ENCODE measurements at regions not wholly inside any gene's neighbourhood (a gene's known extent, or its start where the extent isn't known, plus 50 kb on each side); places are given as distances from the start of the nearest gene placed in this dataset.

DNA sequence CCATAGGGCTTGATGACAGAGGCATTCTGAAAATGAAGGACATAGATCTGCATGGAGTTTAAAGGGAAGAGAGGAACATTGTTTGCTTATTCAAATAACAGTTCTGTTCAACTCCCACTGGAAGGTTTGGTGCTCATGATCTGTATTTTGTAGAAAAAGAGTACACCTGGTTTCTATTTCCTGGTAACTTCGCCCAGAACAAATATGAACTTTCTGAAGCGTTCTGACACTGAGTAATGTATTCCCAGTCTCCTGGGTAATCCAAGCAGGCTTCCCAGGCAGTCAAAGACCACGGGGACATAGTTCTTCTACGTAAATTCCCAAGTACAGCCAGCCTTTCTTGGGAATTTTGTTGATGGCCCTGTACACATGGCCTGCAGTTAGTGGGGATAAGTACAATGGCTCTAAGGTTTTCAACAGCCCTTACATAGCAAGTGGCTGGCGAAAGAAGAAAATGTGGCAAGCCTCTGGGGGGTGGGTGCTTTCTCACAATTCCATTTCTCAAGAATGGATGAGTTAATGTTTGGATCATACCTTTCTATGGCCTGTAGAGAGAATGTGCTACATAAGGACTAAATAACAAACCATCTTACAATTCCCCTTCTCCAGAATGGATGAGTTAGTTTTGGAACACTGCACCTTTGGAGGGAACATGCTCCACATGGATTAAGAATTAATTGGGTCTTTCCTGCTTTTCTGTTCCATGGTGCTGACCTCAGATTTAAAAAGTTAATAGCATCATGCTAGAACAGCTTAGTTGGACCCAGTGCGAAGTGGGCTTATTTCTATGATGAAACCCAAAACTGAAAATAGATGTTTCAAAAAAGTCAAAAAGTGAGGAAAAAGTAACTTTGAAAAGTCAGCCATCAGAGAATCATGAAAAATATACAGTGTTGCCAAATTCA is 52.7 kb downstream of the COL6A6 start:
- Histone ChIP-seq H3K27ac (ENCODE audit: insufficient read depth, low read depth, low read length) (no peak overlapping the region), H3K79me2 (ENCODE audit: control insufficient read depth, insufficient read depth, low read length) (no peaks in the 10 kb centered on the region), H3K27me3 (ENCODE audit: control insufficient read depth in 2 of 2, insufficient read depth in 2 of 2, low read length in 2 of 2) (no peaks in the 10 kb centered on the region), H3K36me3 (ENCODE audit: control insufficient read depth in 2 of 2, extremely low read depth in 1 of 2, insufficient read depth in 2 of 2, low read length in 2 of 2) (no peaks in the 10 kb centered on the region), H3K4me3 (replicated peaks in 1 of 3; ENCODE audit: insufficient read depth in 1 of 3, low read depth in 1 of 3, low read length in 3 of 3) (no peak overlapping the region), H4K20me1 (replicated peaks; ENCODE audit: control insufficient read depth, extremely low read depth, insufficient read depth, low read length) (no peaks in the 10 kb centered on the region), H3K9me1 (replicated peaks; ENCODE audit: control insufficient read depth, extremely low read depth, insufficient read depth, low read length) (no peaks in the 10 kb centered on the region), H3K4me1 (ENCODE audit: control insufficient read depth, extremely low read depth, insufficient read depth, low read length) (no peaks in the 10 kb centered on the region), H3K9me3 (replicated peaks; ENCODE audit: control insufficient read depth, insufficient read depth, low read length) (no peaks in the 10 kb centered on the region), H3K9ac (replicated peaks; ENCODE audit: extremely low read depth, insufficient read depth, low read length) (no peak overlapping the region), H3K4me2 (ENCODE audit: insufficient read depth, low read length) (no peak overlapping the region), H2AFZ (ENCODE audit: low read depth, low read length) (no peak overlapping the region)
- DNase-seq (ENCODE audit: low read depth, low spot score): no peak
- intact Hi-C loops (cut with micrococcal nuclease) (no loop called here), dilution Hi-C loops (cut with MboI; ENCODE audit: extremely low pct_ligation_motif_present, low sequenced_read_pairs) (no loop called here)
- ChIA-PET CTCF (no interaction called here), POLR2A (no interaction called here)
- FAIRE-seq: no peak
- no TSS peak for BruUV-seq (replicated peaks)
- no peak for TF ChIP-seq MAX (IDR thresholded peaks at IDR 0.05; ENCODE audit: insufficient read depth, insufficient read length)

DNA sequence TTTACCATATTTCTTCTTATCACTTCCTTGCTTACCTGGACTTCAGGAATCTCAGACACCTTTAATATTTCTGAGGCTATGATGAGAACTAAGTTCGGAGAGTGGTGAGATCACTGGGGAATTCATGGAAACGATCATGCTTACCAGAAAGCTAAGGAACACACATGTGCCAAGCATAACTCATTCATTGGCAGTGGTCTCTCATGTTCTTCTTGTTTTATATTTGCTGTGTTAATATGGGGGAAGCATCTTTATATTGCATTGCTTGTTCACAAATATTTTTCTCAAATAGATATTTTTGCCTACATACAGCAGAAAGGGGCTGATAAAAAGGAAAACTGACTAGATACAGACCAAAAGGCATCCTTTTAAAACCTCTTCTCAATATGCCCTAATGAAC is 55.8 kb downstream of the COL6A6 start:
- intact Hi-C loops (cut with micrococcal nuclease): no loop called here
- ChIA-PET POLR2A (no interaction called here), CTCF (interaction anchor here (0.6 to 0.8 kb wide), 2 partner anchors 26 to 34 kb away, joined by 3 read pairs; no protein-coding TSS in a partner anchor)
- H3K9me3 ChIP-seq (replicated peaks; ENCODE audit: control insufficient read depth, insufficient read depth, low read length): no peaks in the 10 kb centered on the region
- H3K79me2 ChIP-seq (ENCODE audit: control insufficient read depth, insufficient read depth, low read length): no peaks in the 10 kb centered on the region
- TF ChIP-seq, protein P1, sequence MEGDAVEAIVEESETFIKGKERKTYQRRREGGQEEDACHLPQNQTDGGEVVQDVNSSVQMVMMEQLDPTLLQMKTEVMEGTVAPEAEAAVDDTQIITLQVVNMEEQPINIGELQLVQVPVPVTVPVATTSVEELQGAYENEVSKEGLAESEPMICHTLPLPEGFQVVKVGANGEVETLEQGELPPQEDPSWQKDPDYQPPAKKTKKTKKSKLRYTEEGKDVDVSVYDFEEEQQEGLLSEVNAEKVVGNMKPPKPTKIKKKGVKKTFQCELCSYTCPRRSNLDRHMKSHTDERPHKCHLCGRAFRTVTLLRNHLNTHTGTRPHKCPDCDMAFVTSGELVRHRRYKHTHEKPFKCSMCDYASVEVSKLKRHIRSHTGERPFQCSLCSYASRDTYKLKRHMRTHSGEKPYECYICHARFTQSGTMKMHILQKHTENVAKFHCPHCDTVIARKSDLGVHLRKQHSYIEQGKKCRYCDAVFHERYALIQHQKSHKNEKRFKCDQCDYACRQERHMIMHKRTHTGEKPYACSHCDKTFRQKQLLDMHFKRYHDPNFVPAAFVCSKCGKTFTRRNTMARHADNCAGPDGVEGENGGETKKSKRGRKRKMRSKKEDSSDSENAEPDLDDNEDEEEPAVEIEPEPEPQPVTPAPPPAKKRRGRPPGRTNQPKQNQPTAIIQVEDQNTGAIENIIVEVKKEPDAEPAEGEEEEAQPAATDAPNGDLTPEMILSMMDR (IDR thresholded peaks at IDR 0.05; ENCODE audit: extremely low read depth in 1 of 2, insufficient read depth in 1 of 2, low read depth in 1 of 2, low read length in 2 of 2): no peak
- no peak for TF ChIP-seq POLR2AphosphoS5 (IDR thresholded peaks at IDR 0.05; ENCODE audit: insufficient read depth, low read depth, low read length)
- TF ChIP-seq MYC (IDR thresholded peaks at IDR 0.05; ENCODE audit: low read depth, low read length): no peak
- no peak for TF ChIP-seq FOS (IDR thresholded peaks at IDR 0.05; ENCODE audit: borderline replicate concordance, insufficient read depth, low read length)
- TF ChIP-seq POLR2A (IDR thresholded peaks at IDR 0.05; ENCODE audit: low read depth, low read length): no peak
- TF ChIP-seq EZH2 (IDR thresholded peaks at IDR 0.05; ENCODE audit: borderline replicate concordance, low read depth, low read length, severe bottlenecking): no peak
- TF ChIP-seq MAX (IDR thresholded peaks at IDR 0.05; ENCODE audit: insufficient read depth, insufficient read length): no peak
- no peak for TF ChIP-seq GATA2 (IDR thresholded peaks at IDR 0.05; ENCODE audit: insufficient read depth, insufficient read length, low read depth, low read length)
- TF ChIP-seq JUN (IDR thresholded peaks at IDR 0.05; ENCODE audit: borderline replicate concordance, insufficient read depth, insufficient read length, low read depth): no peak
- H3K9me1 ChIP-seq (replicated peaks; ENCODE audit: control insufficient read depth, extremely low read depth, insufficient read depth, low read length): no peaks in the 10 kb centered on the region
- no peaks in the 10 kb centered on the region for H3K36me3 ChIP-seq (ENCODE audit: control insufficient read depth in 2 of 2, extremely low read depth in 1 of 2, insufficient read depth in 2 of 2, low read length in 2 of 2)
- H3K27ac ChIP-seq (ENCODE audit: insufficient read depth, low read depth, low read length): no peak overlapping the region
- H4K20me1 ChIP-seq (replicated peaks; ENCODE audit: control insufficient read depth, extremely low read depth, insufficient read depth, low read length): no peaks in the 10 kb centered on the region
- H3K27me3 ChIP-seq (ENCODE audit: control insufficient read depth in 2 of 2, insufficient read depth in 2 of 2, low read length in 2 of 2): no peaks in the 10 kb centered on the region
- no TSS peak for BruUV-seq (replicated peaks)
- H3K4me1 ChIP-seq (ENCODE audit: control insufficient read depth, extremely low read depth, insufficient read depth, low read length): no peaks in the 10 kb centered on the region
- DNase-seq (ENCODE audit: low read depth, low spot score): no peak
- no peak overlapping the region for H2AFZ ChIP-seq (ENCODE audit: low read depth, low read length)
- FAIRE-seq: no peak
- H3K9ac ChIP-seq (replicated peaks; ENCODE audit: extremely low read depth, insufficient read depth, low read length): no peak overlapping the region
- H3K4me3 ChIP-seq (replicated peaks in 1 of 3; ENCODE audit: insufficient read depth in 1 of 3, low read depth in 1 of 3, low read length in 3 of 3): no peak overlapping the region
- dilution Hi-C loops (cut with MboI; ENCODE audit: extremely low pct_ligation_motif_present, low sequenced_read_pairs): no loop called here
- no peak overlapping the region for H3K4me2 ChIP-seq (ENCODE audit: insufficient read depth, low read length)
